HG03159 (cell line): ENCODE measurements at regions not wholly inside any gene's neighbourhood (a gene's known extent, or its start where the extent isn't known, plus 50 kb on each side); places are given as distances from the start of the nearest gene placed in this dataset.

Source experiments
- ATAC-seq: cut with Tn5 transposase; IDR thresholded peaks from one replicate; pipeline ENCODE4 v1.9.1; 2021; ENCODE audit warnings: mild to moderate bottlenecking, moderate library complexity; ENCODE audit not compliant: unreplicated experiment

DNA sequence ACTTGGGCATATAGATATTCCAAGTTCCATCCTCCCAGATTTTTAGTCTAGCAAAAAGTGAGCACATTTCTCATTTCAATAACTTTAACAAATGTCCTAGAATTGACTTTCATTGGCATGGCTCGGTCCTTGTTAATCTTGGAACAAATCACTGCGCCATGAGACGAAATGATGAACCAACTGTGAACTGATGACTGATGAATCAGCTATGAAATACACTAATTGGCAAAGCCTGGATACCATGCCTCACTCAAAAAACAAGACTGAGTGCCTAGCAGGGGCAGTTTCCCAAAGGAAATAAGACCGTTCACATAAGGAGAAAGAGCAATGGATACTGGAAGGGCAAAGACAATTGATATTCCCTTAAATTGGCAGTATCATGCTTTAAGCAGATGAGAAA lies 248.6 kb upstream of the VEGFC start:
- ATAC-seq, result no peak

DNA sequence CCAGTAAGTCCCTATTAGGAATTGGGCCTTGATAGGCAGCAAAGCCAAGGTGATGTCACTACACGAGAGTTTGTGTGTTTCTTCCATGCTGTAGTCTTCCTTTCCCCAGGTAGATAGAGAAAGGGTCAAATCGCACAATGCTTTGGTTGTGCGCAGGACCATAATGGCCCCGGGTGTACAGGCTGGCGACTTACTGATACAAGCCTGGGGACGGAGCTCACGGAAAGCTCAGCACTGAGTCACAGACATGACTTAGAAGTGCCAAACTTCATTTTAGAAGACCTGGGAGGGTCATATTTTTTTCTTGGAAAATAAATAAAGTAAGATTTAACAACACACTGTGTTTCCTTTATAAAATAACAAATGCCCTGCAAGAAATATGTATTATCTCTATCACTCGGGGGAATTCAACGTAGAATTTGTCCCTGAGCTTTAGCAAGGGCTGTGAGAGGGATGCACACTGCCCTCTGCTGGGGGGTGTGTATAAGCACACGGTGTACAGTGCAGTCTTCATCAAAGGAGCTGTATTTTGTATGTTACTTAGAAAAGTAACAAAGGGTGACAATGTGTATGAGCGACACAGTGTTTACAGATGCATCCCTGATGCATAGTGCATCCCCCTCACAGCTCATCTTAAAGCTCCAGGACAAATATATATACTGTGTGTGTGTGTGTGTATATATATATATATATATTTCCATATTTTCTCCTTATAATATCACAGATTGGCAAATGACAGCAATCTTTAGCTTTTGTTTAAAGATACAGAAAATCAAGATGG lies 254.5 kb upstream of the VEGFC start:
- peak; percentile 83 for ATAC-seq

- no peak for ATAC-seq
Measured at GRCh38 chr4:177047851-177048174, 255.1 kb upstream of the VEGFC start.

DNA sequence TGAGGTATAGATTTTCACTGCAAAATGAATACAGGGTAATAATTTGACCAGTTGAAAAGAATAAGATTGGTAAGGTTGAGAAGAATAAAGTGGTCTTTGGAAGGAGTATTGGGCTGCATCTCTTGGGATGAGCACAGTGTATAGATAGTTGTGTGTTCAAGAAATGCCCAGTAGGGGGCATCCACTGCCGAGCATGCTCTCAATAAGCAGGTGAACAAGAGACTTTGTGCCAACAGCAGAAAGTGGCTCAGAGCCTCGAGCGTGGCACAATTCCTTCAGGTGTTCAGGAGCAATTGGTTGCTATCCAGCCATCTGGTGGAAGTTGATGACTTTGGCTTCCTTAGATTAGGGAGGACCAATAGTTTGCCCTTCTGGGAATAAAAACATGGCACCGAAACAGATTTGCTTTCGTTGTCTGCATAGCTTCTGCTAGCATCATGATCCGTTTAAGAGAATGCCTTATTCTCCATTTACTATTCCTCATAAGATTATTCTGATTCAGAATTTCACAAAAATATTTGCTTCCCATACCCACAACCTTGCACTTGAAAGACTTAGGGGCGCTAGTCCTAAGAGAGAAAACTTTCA lies 258.1 kb upstream of the NEIL3 start:
- ATAC-seq, result peak; percentile 90

DNA sequence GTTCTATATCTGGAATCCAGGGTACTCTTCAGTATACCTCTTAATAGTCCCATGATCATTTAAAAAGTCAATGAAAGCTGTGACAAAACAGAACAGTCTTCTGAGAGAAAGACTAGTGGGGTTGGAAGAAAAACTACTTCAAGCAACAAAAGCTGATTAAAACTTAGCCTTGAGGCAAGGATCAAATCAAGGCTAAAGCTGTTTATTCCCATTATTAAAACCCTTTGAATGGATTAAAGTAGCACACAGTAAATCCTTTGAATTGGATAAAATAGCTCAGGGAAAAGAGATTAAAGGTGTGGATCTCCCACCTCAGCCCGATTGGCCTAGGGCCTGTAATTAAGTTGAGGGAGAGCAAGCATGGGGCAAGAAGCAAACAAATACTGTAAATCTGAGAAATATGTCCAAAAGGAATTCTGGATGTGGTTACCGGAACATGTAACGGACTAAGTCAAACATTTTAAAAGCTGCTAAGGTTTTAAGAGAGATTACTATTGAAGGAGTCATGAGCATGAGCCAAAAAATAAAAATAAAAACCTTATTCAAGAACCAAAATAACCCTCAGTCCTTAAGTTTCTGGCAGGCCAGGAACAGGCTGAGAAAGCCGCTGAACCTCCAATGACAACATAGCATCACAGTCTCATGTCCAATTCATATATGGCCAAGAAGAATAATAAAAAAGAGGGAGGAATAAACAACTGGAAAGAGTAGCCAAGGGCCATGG lies 257.3 kb upstream of the NEIL3 start:
- ATAC-seq, result no peak

- no peak for ATAC-seq
Measured at GRCh38 chr4:177057186-177057585, 252.5 kb upstream of the NEIL3 start.

DNA sequence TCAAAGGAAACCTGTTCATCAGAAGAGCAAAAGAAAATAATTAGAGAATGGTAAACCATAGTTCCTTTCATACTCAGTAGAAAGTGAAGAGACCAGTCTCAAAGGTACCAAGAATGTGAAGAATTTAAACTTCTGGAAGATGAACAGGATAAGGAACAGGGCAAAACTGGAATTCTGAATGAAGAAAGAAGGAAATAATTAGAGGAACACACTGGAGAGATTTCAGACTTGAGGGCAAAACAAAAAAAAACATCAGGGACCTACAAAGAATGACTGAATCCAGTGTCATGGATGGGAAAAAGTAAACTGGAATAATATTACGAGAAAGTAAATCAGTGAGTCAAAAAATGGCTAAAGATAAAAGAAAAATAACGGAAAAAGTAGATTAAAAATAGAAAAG lies 245.6 kb upstream of the NEIL3 start:
- no peak for ATAC-seq

- ATAC-seq, result no peak
Measured at GRCh38 chr4:177064729-177065394, 244.8 kb upstream of the NEIL3 start.

DNA sequence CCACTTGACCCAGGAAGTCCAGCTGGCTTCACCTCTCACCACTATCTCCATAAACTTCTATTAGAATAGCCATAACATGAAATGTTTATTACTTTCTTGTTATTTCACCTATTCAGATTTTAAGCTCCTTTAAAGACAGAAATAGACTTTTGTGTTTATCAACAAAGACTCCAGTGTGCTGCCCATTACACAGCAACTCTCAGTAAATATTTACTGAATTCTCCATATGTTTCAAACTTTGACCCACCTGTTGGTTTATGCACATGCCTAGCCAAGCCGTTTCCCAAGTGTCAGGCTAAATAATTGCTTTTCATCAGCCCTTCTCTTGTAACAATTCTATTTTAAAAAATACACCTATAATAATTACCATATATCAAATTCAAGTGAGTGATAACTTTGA lies 242.9 kb upstream of the NEIL3 start:
- no peak for ATAC-seq

- no peak for ATAC-seq
Measured at GRCh38 chr4:177070533-177071058, 239.1 kb upstream of the NEIL3 start.

DNA sequence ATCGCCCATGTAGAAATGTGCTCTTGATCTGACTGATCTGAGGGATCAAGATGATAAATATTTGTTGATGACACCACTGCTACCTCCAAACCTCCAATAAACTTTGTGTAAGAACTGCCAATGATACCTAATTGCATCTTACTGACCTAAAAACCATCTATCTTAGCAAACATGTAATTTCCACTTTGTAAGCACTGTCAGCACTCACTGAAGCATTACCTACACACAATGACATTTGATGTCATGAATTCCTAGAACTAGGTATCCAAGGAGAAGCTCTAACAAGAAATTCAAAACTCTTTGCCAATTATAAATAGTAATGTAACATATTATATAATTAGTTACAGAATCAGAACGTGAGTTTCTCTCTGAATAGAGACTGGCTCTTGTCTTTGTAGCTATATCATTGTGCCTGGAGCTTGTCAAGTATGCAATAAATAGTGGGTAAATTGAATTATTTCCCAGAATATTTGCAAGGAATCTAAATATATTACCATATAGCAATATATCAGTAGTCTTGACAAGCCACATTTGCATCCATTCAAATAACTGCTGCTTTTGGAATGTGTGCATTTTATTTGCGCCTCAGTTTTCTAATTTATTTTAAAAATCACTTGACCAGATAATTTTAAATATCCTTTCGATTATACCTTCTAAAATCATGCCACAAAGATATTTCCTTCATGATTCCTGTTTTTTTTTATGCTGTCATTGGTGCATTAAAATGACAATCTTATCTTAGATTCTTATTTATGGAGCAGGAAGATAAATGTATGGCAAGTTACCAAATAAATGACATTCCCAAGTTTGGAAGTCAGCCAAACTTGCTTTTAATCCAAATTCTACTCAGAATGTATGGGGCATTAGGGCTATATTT lies 232.3 kb upstream of the NEIL3 start:
- no peak for ATAC-seq

- ATAC-seq, result no peak
Measured at GRCh38 chr4:177079327-177079726, 230.3 kb upstream of the NEIL3 start.

DNA sequence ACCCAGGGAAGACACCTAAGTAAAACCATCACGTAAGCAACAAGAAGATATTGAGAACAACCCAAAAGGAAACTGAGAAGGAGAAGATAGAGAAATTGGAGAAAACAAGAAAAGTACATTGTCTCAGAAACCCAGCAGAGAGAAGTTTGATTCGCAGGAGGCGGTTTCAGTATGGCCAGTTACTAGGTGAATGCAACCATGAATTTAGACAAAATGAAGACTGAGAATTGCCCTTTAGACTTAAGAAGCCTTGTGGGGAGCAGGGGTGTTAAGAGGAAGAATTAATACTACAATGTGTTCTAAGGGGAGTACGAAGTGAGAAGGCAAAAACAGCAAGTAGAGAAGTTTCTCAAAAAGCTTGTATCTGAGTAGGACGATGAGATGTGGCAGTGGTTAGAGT lies 229.3 kb upstream of the NEIL3 start:
- ATAC-seq, result peak; percentile 46

DNA sequence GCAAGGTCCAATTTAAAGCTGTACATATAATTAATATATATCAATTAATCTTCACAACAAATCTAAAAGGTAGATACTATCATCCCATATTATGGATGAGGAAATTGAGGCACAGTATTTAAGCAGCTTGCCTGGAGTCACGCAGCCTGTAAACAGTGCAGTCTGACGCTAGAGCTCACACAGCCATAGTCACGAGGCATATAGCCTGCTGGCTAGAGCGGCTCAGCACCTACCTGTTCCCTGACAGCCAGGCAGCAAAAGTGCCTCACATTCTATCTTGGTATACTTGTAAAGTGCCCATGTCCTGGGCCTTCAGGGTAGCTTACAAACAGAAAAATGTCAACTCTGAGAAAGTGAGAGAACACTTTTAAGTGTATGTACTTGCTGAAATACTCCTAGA lies 222.6 kb upstream of the NEIL3 start:
- ATAC-seq, result no peak

DNA sequence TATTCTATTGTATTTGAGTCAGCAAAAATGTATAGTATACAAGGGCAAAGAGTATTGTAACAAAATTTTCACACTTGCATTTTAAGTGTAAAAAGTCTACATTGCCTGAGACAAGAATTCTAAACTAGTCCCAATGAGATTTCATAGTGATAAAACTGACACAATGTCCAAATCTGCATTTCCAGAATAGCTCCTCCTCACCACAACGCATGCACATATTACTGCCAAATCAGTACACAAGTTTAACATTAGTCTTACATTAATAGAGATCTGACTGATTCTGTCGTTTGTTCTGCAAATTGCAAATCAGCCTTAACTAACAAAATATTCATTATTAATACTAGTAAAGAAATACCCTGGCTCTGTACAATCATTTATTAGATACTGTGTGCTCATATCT lies 222.2 kb upstream of the NEIL3 start:
- no peak for ATAC-seq

GRCh38 chr4:177091515-177091914 lies 218.2 kb upstream of the NEIL3 start:
- no peak for ATAC-seq

GRCh38 chr4:177092807-177093206 lies 216.9 kb upstream of the NEIL3 start:
- ATAC-seq, result no peak

DNA sequence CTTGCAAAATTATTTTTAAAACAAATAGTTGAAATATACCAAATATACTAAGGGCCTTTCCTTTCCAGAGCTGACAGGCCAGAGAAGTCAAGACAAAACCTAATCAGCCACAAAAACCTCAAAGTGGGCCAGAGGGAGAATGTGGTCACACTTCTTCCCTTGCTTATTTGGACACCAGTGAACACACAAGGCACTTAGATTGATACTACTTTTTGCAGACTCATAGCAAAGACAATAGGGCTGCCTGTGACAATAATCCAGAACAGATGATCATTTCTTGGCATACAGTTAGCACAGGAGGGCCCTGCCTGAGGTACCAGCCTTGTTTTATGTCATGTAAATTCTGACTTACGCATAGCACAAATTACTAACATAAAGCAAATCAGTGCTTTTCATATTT lies 215.7 kb upstream of the NEIL3 start:
- no peak for ATAC-seq

DNA sequence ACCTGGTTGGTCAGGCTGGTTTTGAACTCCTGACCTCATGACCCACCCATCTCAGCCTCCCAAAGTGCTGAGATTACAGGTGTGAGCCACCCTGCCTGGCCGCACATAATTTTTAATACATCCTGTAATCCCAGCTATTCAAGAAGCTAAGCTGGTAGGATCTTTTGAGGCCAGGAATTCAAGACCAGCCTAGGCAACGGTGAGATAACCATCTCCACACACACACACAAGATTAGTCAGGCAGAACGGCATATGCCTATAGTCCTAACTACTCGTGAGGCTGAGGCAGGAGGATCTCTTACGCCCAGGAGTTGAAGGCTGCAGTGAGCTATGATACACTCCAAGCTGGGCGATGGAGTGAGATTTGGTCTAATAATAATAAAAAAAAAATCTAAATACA lies 212.4 kb upstream of the NEIL3 start:
- ATAC-seq, result no peak

GRCh38 chr4:177099211-177099610 lies 210.5 kb upstream of the NEIL3 start:
- no peak for ATAC-seq

DNA sequence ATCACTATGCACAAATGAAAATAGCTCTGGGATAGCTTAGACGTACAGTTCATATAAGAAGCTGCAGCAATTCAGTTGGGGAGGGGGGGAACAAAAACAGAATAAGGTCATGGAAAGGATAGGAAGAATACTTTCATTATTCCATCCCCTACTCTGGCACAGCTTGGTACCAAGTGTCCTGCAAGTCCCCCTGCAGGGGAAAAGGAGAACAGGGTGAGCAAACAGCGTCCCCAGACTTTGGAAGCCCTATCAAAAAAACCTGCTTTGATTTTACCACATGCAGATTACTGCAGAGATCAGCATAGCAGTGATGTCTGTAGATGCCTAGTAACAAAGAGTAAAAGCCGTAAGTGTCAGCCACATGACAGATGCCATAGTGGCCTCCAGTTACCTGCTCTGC lies 209.4 kb upstream of the NEIL3 start:
- ATAC-seq, result no peak
